ENCODE measurements at regions not wholly inside any gene's neighbourhood (a gene's known extent, or its start where the extent isn't known, plus 50 kb on each side); places are given as distances from the start of the nearest gene placed in this dataset.

DNA sequence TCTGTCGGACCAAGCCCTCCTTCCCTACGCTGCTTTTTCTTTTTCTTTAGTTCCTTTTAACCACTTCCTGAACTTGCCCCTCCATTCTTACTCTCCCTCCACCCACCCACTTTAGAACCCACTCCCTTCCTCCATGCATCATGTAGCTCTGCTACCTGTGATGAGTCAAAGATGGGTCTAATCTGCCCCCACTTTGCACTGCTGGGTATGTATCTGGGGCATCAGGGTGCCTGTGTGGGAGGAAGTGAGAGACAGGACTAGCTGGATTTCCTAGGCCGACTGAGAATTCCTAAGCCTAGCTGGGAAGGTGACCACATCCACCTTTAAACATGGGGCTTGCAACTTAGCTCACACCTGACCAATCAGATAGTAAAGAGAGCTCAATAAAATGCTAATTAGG lies 157.7 kb downstream of the SEC16B start:
- no peak for TF ChIP-seq JUND (IDR thresholded peaks at IDR 0.05)
- TF ChIP-seq, protein P1, sequence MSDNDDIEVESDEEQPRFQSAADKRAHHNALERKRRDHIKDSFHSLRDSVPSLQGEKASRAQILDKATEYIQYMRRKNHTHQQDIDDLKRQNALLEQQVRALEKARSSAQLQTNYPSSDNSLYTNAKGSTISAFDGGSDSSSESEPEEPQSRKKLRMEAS (IDR thresholded peaks at IDR 0.05) = no peak
- no peak for TF ChIP-seq TAF1 (conservative IDR thresholded peaks at IDR 0.05)
- TF ChIP-seq, protein P2, sequence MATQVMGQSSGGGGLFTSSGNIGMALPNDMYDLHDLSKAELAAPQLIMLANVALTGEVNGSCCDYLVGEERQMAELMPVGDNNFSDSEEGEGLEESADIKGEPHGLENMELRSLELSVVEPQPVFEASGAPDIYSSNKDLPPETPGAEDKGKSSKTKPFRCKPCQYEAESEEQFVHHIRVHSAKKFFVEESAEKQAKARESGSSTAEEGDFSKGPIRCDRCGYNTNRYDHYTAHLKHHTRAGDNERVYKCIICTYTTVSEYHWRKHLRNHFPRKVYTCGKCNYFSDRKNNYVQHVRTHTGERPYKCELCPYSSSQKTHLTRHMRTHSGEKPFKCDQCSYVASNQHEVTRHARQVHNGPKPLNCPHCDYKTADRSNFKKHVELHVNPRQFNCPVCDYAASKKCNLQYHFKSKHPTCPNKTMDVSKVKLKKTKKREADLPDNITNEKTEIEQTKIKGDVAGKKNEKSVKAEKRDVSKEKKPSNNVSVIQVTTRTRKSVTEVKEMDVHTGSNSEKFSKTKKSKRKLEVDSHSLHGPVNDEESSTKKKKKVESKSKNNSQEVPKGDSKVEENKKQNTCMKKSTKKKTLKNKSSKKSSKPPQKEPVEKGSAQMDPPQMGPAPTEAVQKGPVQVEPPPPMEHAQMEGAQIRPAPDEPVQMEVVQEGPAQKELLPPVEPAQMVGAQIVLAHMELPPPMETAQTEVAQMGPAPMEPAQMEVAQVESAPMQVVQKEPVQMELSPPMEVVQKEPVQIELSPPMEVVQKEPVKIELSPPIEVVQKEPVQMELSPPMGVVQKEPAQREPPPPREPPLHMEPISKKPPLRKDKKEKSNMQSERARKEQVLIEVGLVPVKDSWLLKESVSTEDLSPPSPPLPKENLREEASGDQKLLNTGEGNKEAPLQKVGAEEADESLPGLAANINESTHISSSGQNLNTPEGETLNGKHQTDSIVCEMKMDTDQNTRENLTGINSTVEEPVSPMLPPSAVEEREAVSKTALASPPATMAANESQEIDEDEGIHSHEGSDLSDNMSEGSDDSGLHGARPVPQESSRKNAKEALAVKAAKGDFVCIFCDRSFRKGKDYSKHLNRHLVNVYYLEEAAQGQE (IDR thresholded peaks at IDR 0.05) = no peak
- no peak for TF ChIP-seq SP1 (IDR thresholded peaks at IDR 0.05)
